HG03175 (cell line): ENCODE measurements at regions not wholly inside any gene's neighbourhood (a gene's known extent, or its start where the extent isn't known, plus 50 kb on each side); places are given as distances from the start of the nearest gene placed in this dataset.

ENCODE experiments used
- ATAC-seq: cut with Tn5 transposase; IDR thresholded peaks from one replicate; pipeline ENCODE4 v1.9.1; 2021; ENCODE audit warnings: mild to moderate bottlenecking, moderate library complexity; ENCODE audit not compliant: unreplicated experiment

DNA sequence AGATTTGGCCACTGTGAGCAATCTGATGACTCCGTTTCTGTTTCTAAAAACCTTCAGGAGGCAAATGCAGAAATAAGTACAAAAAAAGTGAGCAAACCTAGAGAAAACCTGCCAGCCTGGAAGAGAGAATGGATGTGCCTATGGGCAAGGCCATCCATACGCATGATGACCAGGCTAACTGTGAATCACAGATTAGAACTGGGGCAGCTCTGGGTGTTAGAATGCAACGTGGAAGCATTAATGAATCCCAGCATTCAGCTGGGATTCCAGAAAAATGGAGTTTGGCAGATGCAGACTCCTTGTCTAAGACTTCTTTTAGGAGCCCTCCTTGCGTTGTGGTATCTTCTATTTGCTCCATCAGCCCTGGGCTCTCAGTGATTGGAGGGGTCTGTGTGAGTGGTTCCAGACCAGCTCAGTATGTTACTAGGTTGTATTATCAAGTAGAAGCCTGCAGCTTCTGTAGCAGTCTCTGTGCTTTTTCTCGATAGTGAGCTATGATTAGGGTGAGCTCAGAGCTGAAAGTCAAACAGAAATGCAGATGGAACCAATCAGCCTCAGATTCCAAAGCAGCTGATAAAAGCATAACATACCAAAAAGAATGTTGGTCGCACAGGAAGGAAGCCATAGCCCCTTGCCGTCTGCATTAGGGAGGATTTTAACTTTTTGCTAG lies 154.0 kb downstream of the PSMG1 start:
- no peak for ATAC-seq

DNA sequence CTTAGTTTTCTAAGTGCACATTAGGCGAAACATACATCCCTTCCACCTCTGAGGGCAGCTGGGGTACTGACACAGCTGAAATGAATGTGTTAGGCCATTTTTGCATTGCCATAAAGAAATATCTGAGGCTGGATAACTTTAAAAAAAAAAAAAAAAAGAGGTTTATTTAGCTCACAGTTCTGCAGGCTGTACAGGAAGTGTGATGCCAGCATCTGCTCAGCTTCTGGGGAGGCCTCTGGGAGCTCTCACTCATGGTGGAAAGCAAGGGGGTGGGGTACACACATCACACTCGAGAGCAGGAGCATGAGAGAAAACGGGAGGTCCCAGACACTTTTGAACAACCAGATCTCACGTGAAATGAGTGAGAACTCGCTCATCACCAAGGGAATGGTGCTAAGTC lies 158.1 kb downstream of the PSMG1 start:
- no peak for ATAC-seq

DNA sequence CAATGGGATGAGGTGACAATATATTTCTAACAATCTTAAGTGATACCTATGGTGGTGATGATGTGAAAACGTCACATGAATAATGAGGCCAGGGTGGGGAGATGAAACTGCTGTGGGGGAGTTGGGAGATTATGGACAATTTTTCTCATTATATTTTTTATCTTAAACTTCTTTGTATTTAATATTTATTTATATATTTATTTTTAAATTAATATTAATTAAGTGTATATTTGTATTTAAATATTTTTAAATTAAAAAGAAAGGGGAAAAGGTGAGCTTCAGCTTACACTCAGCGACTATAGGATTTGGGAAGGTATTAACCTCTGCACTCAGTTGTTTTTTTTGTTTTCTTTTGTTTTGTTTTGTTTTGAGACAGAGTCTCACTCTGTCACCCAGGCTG lies 158.7 kb downstream of the PSMG1 start:
- ATAC-seq = no peak

DNA sequence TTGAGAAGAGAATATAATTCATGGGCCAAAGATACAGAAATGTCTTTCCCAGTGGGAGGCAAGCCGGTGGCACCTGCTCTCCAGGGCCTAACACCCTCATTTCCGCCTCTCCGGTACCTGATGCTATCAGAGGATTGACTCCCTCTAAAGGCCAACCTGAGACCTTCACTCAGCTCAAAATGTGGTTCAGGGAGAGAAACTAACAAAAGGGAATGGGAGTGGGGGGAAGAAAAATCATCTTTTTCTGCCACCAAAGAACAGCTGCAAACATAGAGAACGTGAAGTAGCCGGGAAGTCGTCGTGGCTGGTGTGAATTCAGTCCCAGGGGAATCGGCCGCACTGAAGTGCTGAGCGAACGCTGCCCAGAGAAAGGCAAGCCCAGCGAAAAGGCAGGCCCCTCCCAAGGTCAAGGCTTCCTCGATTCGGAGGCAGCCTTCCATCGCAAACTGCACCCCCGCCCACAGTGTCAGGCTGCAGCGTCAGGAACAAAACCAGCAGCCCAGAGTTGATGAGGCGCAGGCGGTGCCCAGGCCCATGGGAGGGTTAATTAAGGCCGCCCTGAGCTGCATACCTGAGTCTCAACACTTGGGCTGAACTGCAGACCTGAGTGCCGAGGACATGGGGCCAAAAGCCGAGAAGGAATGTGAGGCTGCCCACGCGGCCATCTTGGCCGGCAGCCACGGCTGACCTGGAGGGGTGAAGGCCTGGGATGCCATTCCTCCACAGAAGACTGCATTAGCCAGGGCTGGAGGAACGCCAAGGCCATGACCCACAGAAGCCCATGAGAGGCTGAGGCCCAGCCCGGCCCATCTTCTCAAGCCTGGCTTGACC lies 160.2 kb downstream of the PSMG1 start:
- no peak for ATAC-seq

DNA sequence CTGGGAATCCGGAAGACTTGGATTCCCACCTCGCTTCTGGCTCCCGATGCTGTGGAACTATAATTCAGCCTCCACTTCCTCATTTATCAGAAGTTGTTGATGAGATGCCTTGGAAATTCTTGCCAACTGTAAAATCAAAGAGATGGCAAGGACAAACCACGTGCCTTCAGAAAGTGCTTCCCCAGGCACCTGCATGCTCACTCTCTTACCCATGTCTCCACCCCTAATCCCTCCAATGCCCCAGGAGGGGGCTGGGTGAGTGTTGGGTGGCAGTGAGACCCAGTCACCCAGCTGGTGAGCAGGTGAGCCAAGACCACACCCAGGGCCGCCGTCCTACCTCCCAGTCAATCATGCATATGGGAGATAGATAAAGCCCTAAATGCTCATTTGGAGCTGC lies 160.8 kb downstream of the PSMG1 start:
- no peak for ATAC-seq

DNA sequence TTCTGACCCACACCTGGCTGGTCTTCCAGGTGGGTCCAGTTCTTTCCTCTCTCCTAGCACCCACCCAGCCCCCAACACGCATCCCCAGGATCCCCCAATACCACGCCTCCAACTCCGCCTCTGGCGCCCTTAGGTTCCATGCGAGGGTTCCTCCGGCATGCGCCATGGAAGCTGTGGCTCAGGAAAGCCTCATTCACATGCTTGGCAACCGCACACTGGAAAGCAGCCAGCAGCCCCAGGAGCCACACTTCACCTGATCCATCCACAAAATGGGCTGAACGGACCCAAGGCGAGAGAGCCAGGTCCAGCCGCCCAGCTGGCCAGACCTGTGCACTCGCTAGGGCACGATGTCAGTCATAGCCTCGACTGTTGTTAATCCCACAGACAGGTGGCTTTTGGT lies 161.2 kb downstream of the PSMG1 start:
- no peak for ATAC-seq

DNA sequence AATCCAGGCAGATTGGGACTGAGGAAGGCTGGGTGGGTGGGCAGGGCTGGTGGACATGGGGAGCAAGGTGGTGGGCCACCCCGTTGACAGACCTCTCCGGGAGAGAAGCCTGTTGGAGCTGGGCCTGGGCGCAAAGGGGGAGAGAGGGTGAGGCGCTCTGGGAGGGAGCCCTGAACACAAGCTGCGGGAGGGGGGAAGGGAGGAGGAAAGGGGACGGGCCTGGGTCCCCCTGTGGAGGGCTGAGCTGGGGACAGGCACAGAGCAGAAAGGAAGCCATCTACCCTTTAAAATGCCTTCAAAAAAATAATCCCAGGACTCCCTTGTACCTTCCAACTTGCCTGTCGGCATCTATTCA lies 161.8 kb downstream of the PSMG1 start:
- ATAC-seq = no peak

DNA sequence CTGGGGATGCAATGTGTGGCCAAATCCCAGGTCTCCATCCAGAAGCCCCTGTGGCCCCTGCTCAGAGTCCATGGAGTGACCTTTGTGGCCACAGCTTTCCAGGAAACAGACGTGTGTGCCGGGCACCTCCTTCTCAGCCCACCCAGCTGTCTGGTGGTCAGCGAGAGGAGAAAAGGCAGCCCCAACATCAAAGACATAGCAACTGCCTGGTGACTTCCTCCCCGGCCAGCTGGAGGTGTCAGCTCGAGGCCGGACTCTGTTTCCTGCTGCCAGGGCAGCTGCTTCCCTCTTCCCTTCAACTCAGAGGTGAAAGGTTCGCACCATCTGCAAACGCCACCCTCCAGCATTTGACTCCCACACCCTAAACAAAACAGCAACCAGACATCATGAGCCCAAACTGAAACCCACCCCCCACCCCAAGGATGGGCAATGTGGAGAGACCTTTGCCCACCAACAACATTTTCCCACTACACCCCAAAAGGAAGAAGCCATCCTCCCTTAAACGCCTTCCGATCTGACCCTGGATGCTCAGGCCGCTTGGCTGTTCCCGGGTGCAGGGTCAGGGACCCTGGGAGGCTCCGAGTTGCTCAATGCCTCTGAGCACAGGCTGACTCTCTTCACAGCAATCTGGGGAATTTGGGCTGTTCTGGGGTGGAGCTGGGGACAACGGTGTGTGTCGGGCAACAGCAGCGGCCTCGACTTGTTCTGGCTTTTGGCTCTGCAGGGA lies 162.3 kb downstream of the PSMG1 start:
- ATAC-seq = no peak

DNA sequence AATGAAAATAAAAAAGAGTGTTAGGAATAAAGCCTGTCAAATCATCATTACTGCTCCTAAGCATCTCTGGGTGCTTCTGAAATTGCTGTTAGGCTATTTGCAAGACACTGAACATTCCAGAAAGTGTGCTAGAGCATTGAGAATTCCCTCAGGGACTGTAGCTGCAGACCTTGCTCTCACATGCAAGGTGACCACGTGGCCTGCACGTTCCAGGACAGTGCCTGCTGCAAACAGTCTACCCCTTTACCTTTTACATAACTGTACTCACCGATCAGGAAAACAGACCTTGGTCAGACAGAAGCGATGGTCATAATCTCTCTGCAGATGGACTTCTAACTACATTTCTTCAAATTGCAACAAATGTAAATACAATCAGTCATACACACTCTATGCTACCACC lies 164.5 kb downstream of the PSMG1 start:
- ATAC-seq = no peak

DNA sequence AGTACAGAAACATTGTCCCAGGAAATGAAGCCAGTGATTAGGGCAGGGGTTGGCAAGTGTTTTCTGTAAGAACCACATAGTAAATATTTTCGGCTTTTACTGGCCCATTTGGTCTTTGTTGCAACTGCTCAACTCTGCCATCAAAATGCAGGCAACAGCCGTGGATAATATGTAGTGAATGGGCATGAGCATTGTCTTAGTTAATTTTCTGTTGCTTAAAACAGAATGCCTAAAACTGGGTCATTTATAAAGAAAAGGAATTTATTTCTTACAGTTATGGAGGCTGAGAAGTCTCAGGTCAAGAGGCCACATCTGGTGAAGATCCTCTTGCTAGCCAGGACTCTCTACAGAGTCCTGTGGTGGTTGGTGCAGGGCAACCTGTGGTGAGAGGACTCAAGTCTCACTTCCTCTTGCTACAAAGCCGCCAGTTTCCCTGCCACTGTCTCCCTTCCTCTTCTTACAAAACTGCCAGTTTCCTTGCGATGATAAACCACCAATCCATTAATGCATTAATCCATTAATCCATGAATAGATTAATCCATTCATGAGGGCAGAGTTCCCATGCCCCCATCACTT lies 166.4 kb downstream of the PSMG1 start:
- ATAC-seq = peak; percentile 97

DNA sequence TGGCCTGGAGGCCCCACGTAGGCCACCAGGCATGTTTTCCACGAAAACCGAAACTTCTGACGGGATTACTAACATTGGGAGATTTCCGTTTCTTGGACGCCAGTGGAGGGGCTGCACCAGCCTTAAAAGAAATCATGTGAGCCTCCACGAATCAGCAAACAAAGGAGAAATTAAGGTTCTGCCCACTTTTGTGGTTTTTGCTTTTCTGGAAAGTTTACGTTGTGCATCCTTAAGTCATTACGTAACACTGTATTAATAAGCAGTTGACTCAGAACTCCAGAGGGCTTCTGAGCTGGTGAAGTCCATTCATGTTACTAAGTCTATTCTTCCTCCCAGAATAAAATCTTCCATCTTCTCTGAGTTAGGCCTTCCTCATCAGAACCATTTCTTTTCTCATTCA lies 168.5 kb downstream of the PSMG1 start:
- ATAC-seq = no peak

DNA sequence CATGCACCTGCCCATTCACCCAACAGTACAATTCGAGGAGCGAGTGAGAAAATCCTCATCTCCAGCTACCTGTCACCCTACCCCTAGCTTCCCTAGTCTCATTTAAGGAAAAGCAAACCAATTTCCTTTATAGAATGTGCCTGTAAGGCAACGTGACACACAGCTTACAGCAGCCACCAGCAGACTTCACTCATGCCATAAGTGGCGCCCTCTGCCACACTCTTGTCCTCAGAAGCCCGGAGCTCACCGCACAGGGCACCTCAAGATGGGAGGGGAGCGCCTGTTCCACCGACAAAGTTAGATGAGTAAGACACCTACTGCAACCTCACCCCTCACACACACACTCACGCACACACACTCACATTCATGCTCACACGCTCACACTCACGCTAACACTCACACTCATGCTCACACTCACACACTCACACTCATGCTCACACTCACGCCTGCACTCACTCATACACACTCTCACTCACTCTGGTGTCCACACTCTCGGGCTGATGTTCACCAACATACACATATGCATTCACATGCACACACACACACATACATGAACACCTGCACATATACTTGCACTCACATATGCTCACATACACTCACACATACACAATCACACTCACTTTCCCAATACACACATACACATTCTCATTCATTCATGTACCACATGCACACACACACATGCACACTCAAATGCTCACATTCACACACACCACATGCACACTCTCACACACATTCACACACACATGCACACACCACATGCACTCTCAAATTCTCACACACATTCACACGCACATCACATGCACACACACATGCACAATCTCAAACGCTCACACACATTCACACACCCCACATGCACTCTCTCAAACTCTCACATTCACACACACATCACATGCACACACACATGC lies 170.7 kb downstream of the PSMG1 start:
- ATAC-seq = no peak

DNA sequence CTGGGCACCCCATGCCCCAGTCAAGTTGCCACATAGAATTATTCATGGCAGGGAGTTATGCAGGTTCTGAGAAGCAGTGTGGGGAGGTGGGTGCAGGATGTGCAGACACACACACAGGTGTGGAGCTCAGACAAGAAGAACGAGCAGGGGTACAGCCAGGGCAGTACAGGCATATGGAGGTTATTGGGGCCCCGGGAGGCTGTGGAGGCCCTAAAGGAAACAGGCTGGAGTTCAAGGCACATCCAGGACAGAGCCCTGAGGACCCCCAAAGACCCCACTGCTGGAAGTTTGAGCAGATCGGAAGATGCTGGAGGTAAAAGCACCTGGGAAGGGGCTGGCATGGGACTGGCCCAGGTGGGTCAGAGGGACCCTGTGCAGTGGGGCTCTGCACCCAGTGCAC lies 171.3 kb downstream of the PSMG1 start:
- ATAC-seq = no peak

DNA sequence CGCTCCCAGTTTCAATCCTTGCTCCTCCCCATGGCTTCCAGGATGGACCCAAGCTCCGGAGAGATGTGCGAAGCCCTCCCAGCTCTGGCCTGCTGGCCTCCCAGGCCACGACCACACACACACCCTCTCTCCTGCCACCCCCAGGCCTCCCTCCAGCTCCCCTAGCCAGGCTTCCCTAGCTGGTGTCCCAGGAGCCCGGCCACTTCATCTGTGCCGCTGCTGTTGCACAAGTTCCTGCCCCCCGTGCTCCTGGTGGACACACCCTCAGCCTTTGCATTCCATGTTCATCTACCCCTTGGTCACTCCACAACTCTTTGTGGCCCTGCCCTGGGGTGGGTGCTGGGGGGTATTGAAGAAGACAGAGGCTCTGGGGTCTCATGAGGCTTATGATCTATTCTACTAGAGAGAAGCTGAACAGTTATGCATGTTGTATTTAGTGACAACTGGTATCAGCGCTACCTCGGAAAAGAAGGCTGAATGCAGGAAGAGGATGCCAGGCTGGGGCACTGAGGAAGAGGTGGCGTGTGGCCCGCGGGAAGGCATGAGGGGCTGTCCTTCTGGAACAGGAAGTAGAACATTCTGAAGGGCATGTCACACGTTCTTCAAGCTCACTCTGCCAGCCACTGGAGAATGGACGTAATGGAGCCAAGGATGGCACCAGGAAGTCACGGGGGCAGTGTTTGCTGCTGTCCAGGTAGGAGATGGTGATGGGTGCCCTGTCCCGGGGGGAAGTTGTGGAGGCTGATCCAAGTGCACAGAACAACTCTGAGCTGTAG lies 172.4 kb downstream of the PSMG1 start:
- no peak for ATAC-seq

DNA sequence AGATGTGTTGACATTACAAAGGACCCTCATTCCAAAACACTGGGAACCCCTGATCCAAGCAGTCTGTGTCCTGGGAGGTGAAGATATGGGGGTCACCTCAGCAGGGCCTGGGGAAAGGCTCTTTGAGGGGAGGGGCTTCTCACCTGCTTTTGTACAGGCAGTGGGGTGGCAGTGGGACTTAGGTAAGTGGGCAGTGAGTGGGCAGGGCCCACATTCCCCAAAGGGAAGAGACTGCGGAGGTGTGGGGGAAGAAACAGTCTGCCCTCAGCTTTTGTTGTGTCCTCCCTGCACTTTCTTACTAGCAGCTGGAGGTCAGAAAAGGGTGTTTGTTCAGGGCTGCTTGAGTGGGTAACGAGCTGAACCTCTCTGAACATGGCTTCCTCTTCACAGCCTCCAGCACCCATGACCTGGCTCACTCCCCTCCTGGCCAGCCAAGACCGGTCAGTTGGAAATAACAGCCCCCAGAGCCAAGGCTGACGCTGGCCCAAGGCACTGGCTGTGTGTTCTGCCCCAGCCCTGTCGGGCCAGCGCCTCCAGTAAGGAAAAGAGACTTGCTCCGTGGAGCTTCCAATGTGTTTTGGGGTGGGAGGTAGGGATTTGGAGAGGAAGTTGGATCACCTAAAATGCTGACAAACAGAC lies 173.5 kb downstream of the PSMG1 start:
- ATAC-seq = no peak

DNA sequence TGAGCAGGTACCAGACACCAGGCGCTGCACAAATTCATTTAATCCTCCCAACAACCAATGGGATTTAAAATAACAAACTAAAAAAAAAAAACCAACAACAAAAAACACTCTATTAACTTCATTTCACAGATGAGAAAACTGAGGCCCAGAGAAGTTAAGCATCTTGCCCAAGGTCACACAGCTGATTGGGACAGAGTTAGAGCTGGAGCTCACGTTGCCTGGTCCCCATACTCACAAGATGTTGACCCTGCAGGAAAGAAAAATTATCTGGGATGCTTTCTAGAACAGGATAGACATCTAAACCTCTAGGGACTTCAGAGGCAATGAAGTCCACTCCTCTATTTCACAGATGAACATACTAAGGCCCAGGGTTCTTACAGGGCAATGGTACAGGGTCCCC lies 175.3 kb downstream of the PSMG1 start:
- no peak for ATAC-seq

DNA sequence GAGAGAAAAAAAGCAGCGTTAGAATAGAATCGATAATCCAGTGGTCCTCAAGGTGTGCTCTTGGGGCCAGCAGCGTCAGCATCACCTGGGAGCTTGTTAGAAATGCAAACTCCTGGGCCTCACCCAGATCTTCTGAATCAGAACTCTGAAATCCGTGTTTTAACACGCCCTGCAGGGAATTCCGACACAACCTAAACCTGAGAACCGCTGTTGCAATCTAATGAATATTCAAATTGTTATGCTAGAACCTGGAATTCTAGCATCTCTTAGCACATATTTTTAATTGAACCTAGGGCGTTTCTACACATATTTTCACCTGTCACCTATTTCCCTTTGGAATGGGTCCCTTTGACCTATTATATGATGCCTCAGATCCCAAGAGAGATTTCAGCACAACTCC lies 175.7 kb downstream of the PSMG1 start:
- ATAC-seq = no peak

DNA sequence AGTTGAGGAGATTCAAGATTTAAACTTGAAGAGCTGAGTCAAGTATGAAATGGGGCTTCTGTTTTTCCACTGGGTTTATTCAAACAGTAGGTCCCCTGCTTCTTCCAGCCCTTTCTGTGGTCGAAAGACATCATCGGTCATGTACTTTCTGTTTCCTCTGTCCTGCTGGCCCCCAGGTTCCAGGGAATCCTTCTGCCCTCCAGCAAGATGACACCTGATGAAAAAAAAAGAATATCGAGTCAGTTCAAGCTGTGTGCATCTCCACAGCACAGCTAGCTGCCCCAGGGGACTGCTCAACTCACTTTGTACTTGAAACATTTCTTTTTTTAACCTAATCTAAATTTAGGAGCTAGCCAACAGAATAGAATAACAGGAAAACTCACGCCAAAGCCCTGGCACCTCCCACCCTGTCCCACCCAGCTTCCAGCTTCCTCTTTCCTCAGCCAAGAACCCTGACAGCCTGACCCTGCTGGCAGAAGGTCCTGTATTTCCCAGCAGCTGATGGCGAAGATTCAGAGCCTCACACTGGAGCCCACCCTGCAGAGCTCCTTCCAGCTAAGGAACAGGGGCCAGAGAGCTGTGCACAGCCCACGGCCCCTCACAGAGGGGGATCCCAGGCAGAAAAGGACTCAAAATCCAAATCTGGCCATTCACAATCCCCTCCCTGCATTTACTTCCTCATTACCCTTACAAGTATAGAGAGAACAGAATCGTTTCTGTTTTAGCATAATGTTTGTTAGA lies 176.5 kb downstream of the PSMG1 start:
- ATAC-seq = no peak

DNA sequence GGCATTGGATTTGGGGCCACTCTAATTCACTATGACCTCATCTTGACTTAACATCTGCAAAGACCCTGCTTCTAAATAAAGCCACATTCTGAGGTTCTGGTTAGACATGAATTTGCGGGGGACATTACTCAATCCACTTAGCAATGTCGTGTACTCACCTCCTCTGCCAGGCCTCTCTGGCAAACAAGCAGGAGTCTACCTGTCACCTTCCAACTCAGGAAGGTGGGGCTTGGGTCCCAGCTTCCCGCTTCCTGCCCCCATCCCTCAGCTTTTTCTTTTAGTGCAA lies 177.8 kb downstream of the PSMG1 start:
- no peak for ATAC-seq
